H9 (cell line): ENCODE measurements at regions not wholly inside any gene's neighbourhood (a gene's known extent, or its start where the extent isn't known, plus 50 kb on each side); places are given as distances from the start of the nearest gene placed in this dataset.

Source experiments
- DNase-seq: peaks from one replicate; pipeline ENCODE4 v3.0.0-alpha.2; 2017
- H2AFZ ChIP-seq: one replicate; pipeline ENCODE4 v1.6.1; 2013; ENCODE audit warnings: mild to moderate bottlenecking, low read length, control low read depth, moderate library complexity
- H2AK5ac ChIP-seq: 2 replicates; pipeline ENCODE4 v1.6.1; 2013; ENCODE audit warnings: low read length, control low read depth, mixed read lengths; ENCODE audit not compliant: insufficient read length
- H2BK120ac ChIP-seq: one replicate; pipeline ENCODE4 v1.6.1; 2013; ENCODE audit warnings: low read depth, mild to moderate bottlenecking, low read length, control low read depth, inconsistent platforms; ENCODE audit not compliant: poor library complexity, severe bottlenecking
- H2BK12ac ChIP-seq: 2 replicates; pipeline ENCODE4 v1.6.1; 2013; ENCODE audit warnings: low read length, control low read depth, mixed read lengths, low read depth; ENCODE audit not compliant: insufficient read length
- H2BK15ac ChIP-seq: 2 replicates; pipeline ENCODE4 v1.6.1; 2013; ENCODE audit warnings: low read depth, low read length, control low read depth
- H2BK20ac ChIP-seq: one replicate; pipeline ENCODE4 v1.6.1; 2013; ENCODE audit warnings: low read depth, mild to moderate bottlenecking, low read length, control low read depth, inconsistent platforms; ENCODE audit not compliant: poor library complexity, severe bottlenecking
- H2BK5ac ChIP-seq: 2 replicates; pipeline ENCODE4 v1.6.1; 2013; ENCODE audit warnings: low read length, control low read depth, mixed read lengths; ENCODE audit not compliant: insufficient read length
- H3K14ac ChIP-seq: 2 replicates; pipeline ENCODE4 v1.6.1; 2013; ENCODE audit warnings: low read length, control low read depth; ENCODE audit not compliant: insufficient read depth
- H3K18ac ChIP-seq: 2 replicates; pipeline ENCODE4 v1.6.1; 2013; ENCODE audit warnings: low read depth, mild to moderate bottlenecking, mixed read lengths, low read length, control low read depth; ENCODE audit not compliant: insufficient read length
- H3K23ac ChIP-seq: 2 replicates; pipeline ENCODE4 v1.6.1; 2013; ENCODE audit warnings: low read length, control low read depth, mixed read lengths, low read depth; ENCODE audit not compliant: insufficient read length
- H3K23me2 ChIP-seq: 2 replicates; pipeline ENCODE4 v1.6.1; 2013; ENCODE audit warnings: low read depth, mild to moderate bottlenecking, mixed read lengths, low read length, control low read depth; ENCODE audit not compliant: insufficient read length, poor library complexity, severe bottlenecking
- H3K27ac ChIP-seq: 2 replicates; pipeline ENCODE4 v1.5.1; 2013; ENCODE audit warnings: low read length, control low read depth, mixed read lengths, low read depth; ENCODE audit not compliant: insufficient read length
- H3K27me3 ChIP-seq: 2 replicates; pipeline ENCODE4 v1.6.1; 2013; ENCODE audit warnings: low read length, control low read depth, inconsistent platforms; ENCODE audit not compliant: insufficient read depth
- H3K4ac ChIP-seq: 2 replicates; pipeline ENCODE4 v1.6.1; 2013; ENCODE audit warnings: low read depth, mild to moderate bottlenecking, control low read depth, inconsistent platforms, low read length, moderate library complexity
- H3K4me1 ChIP-seq: 2 replicates; pipeline ENCODE4 v1.6.1; 2013; ENCODE audit warnings: low read length, control low read depth, inconsistent platforms; ENCODE audit not compliant: insufficient read depth
- H3K4me2 ChIP-seq: 2 replicates; pipeline ENCODE4 v1.6.1; 2013; ENCODE audit warnings: low read length, control low read depth, mixed read lengths; ENCODE audit not compliant: insufficient read length, insufficient read depth
- H3K56ac ChIP-seq: 2 replicates; pipeline ENCODE4 v1.6.1; 2013; ENCODE audit warnings: low read depth, mild to moderate bottlenecking, mixed read lengths, low read length, control low read depth; ENCODE audit not compliant: insufficient read length
- H3K79me1 ChIP-seq: 2 replicates; pipeline ENCODE4 v1.6.1; 2013; ENCODE audit warnings: low read depth, mild to moderate bottlenecking, moderate library complexity, low read length, control low read depth, inconsistent platforms; ENCODE audit not compliant: insufficient read depth, poor library complexity, severe bottlenecking
- H3K79me2 ChIP-seq: 2 replicates; pipeline ENCODE4 v1.6.1; 2013; ENCODE audit warnings: low read length, control low read depth, inconsistent platforms; ENCODE audit not compliant: insufficient read depth
- H3K9ac ChIP-seq: 2 replicates; pipeline ENCODE4 v1.6.1; 2013; ENCODE audit warnings: low read length, control low read depth, mixed read lengths; ENCODE audit not compliant: insufficient read length; ENCODE audit errors: extremely low read depth
- H3K9me3 ChIP-seq: one replicate; pipeline ENCODE4 v1.6.1; 2013; ENCODE audit warnings: low read depth, low read length, inconsistent platforms; ENCODE audit not compliant: control insufficient read depth
- H3T11ph ChIP-seq: one replicate; pipeline ENCODE4 v1.6.1; 2013; ENCODE audit warnings: mild to moderate bottlenecking, low read length, control low read depth, inconsistent platforms
- H4K20me1 ChIP-seq: one replicate; pipeline ENCODE4 v1.6.1; 2013; ENCODE audit not compliant: control insufficient read depth, insufficient read length, insufficient read depth
- H4K5ac ChIP-seq: 2 replicates; pipeline ENCODE4 v1.6.1; 2013; ENCODE audit warnings: low read depth, mild to moderate bottlenecking, mixed read lengths, low read length, control low read depth; ENCODE audit not compliant: insufficient read length
- H4K8ac ChIP-seq: replicated peaks from 2 replicates; pipeline ENCODE4 v1.6.1; 2013; ENCODE audit warnings: low read length, control low read depth, mixed read lengths, low read depth; ENCODE audit not compliant: insufficient read length
- H4K91ac ChIP-seq: 2 replicates; pipeline ENCODE4 v1.6.1; 2013; ENCODE audit warnings: low read depth, mild to moderate bottlenecking, moderate library complexity, mixed read lengths, low read length, control low read depth; ENCODE audit not compliant: insufficient read length
- H3K27ac Mint-ChIP-seq, 3 experiments: 2 replicates in 2 of 3; 3 replicates in 1 of 3; pipeline ENCODE4 v1.8.0; 2020 to 2021; ENCODE audit warnings: mixed read lengths in 3 of 3, mild to moderate bottlenecking in 1 of 3, moderate library complexity in 1 of 3
- H3K27me3 Mint-ChIP-seq: 2 replicates; pipeline ENCODE4 v1.8.0; 2021; ENCODE audit warnings: low read depth, mild to moderate bottlenecking, moderate library complexity, mixed read lengths
- H3K36me3 Mint-ChIP-seq, 3 experiments: 2 replicates in 2 of 3; 3 replicates in 1 of 3; pipeline ENCODE4 v1.8.0; 2020 to 2021; ENCODE audit warnings: low read depth in 3 of 3, mixed read lengths in 3 of 3; ENCODE audit not compliant: insufficient read depth in 1 of 3
- H3K4me1 Mint-ChIP-seq, 2 experiments: 2 replicates each; pipeline ENCODE4 v1.8.0; 2020; ENCODE audit warnings: mixed read lengths in 2 of 2
- H3K4me3 Mint-ChIP-seq, 2 experiments: 2 replicates in 1 of 2; 3 replicates in 1 of 2; pipeline ENCODE4 v1.8.0; 2020 to 2021; ENCODE audit warnings: mild to moderate bottlenecking in 2 of 2, mixed read lengths in 2 of 2, moderate library complexity in 1 of 2
- H3K9me3 Mint-ChIP-seq, 2 experiments: 2 replicates in 1 of 2; 3 replicates in 1 of 2; pipeline ENCODE4 v1.8.0; 2020; ENCODE audit warnings: mild to moderate bottlenecking in 2 of 2, mixed read lengths in 2 of 2, moderate library complexity in 1 of 2
- WGBS: extraction: QIAGEN DNeasy Blood & Tissue Kit; methylation state at CpG from one replicate; pipeline ENCODE4 v1.1.7; 2013; ENCODE audit warnings: missing lambda C conversion rate, low lambda C conversion rate, mixed read lengths; ENCODE audit not compliant: insufficient read length; ENCODE audit errors: extremely low coverage; 5-methylcytosine and 5-hydroxymethylcytosine counted together
- TF ChIP-seq, protein P1 (sequence below): fragments of 200-600 bp; sonication (generic); conservative IDR thresholded peaks from 3 replicates; pipeline ENCODE4 v1.8.0; 2021; ENCODE audit warnings: antibody characterized with exemption, mild to moderate bottlenecking

DNA sequence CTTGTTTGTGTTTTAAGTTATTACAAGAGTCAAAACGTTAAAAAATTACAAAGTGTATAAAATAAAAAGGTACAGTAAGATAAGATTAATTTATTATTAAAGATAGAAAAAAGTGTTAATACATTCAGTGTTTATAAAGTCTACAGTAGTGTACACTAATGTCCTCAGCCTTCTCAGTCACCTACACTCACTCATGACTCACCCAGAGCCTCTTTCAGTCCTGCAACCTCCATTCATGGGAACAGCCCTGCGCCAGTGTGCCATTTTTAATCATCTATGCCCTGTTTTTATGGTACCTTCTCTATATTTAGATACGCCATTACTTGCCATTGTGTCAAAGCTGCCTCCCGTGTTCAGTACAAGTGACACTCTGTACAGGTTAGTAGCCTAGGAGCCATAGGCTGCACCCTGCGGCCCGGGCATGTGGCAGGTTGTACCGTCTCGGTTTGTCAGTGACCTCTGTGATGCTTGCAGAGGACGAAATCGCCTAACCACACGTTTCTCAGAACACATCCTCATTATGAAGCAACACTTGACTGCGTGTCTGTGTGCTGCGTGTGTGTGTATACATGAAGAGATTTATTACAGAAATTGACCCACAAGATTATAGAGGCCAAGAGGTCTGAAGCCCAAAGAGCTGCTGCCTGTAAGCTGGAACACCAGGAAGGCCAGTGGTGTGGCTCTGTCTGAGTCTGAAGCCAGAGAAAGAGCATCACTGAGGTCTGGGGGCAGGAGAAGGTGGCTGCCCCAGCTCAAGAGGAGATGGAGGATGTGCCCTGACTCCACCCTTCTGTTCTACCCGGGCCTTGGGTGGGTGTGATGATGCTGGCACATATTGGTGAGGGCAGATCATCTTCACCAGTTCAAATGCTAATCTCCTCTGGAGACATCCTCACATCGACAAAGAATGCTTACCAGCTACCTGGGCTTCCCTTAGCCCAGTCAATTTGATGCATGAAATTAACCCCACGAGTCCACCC is 116.6 kb upstream of the C14orf180 start:
- H3K4ac ChIP-seq, result no peak overlapping the region
- TF ChIP-seq, protein P1, sequence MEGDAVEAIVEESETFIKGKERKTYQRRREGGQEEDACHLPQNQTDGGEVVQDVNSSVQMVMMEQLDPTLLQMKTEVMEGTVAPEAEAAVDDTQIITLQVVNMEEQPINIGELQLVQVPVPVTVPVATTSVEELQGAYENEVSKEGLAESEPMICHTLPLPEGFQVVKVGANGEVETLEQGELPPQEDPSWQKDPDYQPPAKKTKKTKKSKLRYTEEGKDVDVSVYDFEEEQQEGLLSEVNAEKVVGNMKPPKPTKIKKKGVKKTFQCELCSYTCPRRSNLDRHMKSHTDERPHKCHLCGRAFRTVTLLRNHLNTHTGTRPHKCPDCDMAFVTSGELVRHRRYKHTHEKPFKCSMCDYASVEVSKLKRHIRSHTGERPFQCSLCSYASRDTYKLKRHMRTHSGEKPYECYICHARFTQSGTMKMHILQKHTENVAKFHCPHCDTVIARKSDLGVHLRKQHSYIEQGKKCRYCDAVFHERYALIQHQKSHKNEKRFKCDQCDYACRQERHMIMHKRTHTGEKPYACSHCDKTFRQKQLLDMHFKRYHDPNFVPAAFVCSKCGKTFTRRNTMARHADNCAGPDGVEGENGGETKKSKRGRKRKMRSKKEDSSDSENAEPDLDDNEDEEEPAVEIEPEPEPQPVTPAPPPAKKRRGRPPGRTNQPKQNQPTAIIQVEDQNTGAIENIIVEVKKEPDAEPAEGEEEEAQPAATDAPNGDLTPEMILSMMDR, result no peak
- H2BK120ac ChIP-seq, result no peak overlapping the region
- no peaks in the 10 kb centered on the region for H3K79me1 ChIP-seq
- H4K20me1 ChIP-seq, result no peaks in the 10 kb centered on the region
- no peak overlapping the region for H4K5ac ChIP-seq
- no peak overlapping the region for H3K56ac ChIP-seq
- Mint-ChIP-seq H3K4me1 (peaks cover 16% of the 10 kb centered on the region in 2 experiments), H3K36me3 (no peaks in the 10 kb centered on the region), H3K4me3 (peak overlapping the region; percentile 16 to 39; a peak in 3 of 5 replicates), H3K9me3 (no peaks in the 10 kb centered on the region; a peak in 1 of 5 replicates), H3K27me3 (peaks cover 88% of the 10 kb centered on the region), H3K27ac (no peak overlapping the region)
- H3T11ph ChIP-seq, result no peak overlapping the region
- H2BK12ac ChIP-seq, result no peak overlapping the region
- no peak overlapping the region for H4K91ac ChIP-seq
- no peak overlapping the region for H2BK20ac ChIP-seq
- peak; percentile 17 for DNase-seq
- no peak overlapping the region for H4K8ac ChIP-seq
- H2AFZ ChIP-seq, result no peak overlapping the region
- no peak overlapping the region for H2BK15ac ChIP-seq
- no peak overlapping the region for H3K4me2 ChIP-seq
- H3K79me2 ChIP-seq, result no peaks in the 10 kb centered on the region
- H3K18ac ChIP-seq, result no peak overlapping the region
- H3K14ac ChIP-seq, result no peak overlapping the region
- no peak overlapping the region for H3K9ac ChIP-seq
- H3K23ac ChIP-seq, result no peak overlapping the region
- no peak overlapping the region for H2BK5ac ChIP-seq
- no peaks in the 10 kb centered on the region; the same call in 1 of the 2 replicates for H3K4me1 ChIP-seq
- H3K23me2 ChIP-seq, result peaks cover 9% of the 10 kb centered on the region
- no CpG with 5 or more reads among the region's 16 CpGs for WGBS
- H2AK5ac ChIP-seq, result no peak overlapping the region
- no peak overlapping the region for H3K27ac ChIP-seq
- H3K27me3 ChIP-seq, result peaks cover 12% of the 10 kb centered on the region; the same call in 1 of the 2 replicates
- H3K9me3 ChIP-seq, result no peaks in the 10 kb centered on the region
